HCT116 (cell line): ENCODE measurements at regions not wholly inside any gene's neighbourhood (a gene's known extent, or its start where the extent isn't known, plus 50 kb on each side); places are given as distances from the start of the nearest gene placed in this dataset.
A peak's percentile ranks its signal among the peaks of the same experiment; 100 is the strongest.

Experiments used
- ATAC-seq: fragments of 200-7000 bp; cut with Tn5 transposase; 2 replicates; pipeline ENCODE4 v1.9.1; 2020; ENCODE audit warnings: mild to moderate bottlenecking, moderate library complexity
- BruUV-seq: library from RNA; stranded (reverse); fragments of 400-500 nt; replicated peaks from 2 replicates; lab custom pipeline; 2021; lab: Mats Ljungman, UMichigan
- CTCF ChIA-PET: fragments of 300-600 bp; sonication (Branson Sonifier 250); formaldehyde crosslinking; loops from one replicate; lab custom pipeline; 2021; ENCODE audit warnings: antibody characterized with exemption; lab: Charles Lee
- POLR2A ChIA-PET: fragments of 300-600, 350-600 bp; sonication (Branson Sonifier 250); formaldehyde crosslinking; loops from one replicate; lab custom pipeline; 2021; ENCODE audit warnings: antibody characterized with exemption; lab: Charles Lee
- RAD21 ChIA-PET, 2 experiments: fragments of 300-600 bp; sonication (Branson Sonifier 250); formaldehyde crosslinking; loops; one replicate each; lab custom pipeline; 2023; ENCODE audit warnings: low total read pairs in 2 of 2; ENCODE audit not compliant: uncharacterized antibody in 2 of 2, unreplicated experiment in 2 of 2, low non-redundant PET in 1 of 2; lab: Charles Lee
- DNase-seq: peaks from one replicate; pipeline ENCODE4 v3.0.0-alpha.2; 2010; ENCODE audit warnings: low read depth, low spot score
- H2AFZ ChIP-seq: fragments of 200-600 bp; shearing (Covaris generic), sonication (generic); 2 replicates; pipeline ENCODE4 v1.6.1; 2017; ENCODE audit warnings: low read depth, mixed run types, mixed read lengths, antibody characterized with exemption, low read length; ENCODE audit not compliant: poor library complexity, severe bottlenecking
- H3K27ac ChIP-seq: 2 replicates; pipeline ENCODE4 v1.5.1; 2012; ENCODE audit warnings: low read depth, low read length
- H3K27me3 ChIP-seq: fragments of 200-600 bp; sonication (generic); 2 replicates; pipeline ENCODE4 v1.6.1; 2016; ENCODE audit warnings: mixed run types, low read length, mixed read lengths; ENCODE audit not compliant: insufficient read depth
- H3K36me3 ChIP-seq, 2 experiments: fragments of 200-500 bp in 1 of 2; fragments of 200-600 bp in 1 of 2; sonication (Bioruptor generic) in 1 of 2; sonication (generic) in 1 of 2; 2 replicates each; pipeline versions ENCODE4 v1.5.1 to v1.6.1; 2014 to 2016; ENCODE audit warnings: low read length in 2 of 2, inconsistent platforms in 1 of 2, mixed read lengths in 1 of 2, mixed run types in 1 of 2; ENCODE audit not compliant: insufficient read depth in 2 of 2, control insufficient read depth in 1 of 2
- H3K4me1 ChIP-seq, 2 experiments: fragments of 200-600 bp in 1 of 2; sonication (generic) in 1 of 2; 2 replicates each; pipeline versions ENCODE4 v1.5.1 to v1.6.1; 2012 to 2017; ENCODE audit warnings: low read length in 2 of 2, inconsistent platforms in 1 of 2, mild to moderate bottlenecking in 1 of 2, mixed read lengths in 1 of 2, mixed run types in 1 of 2, moderate library complexity in 1 of 2; ENCODE audit not compliant: insufficient read depth in 2 of 2, control insufficient read depth in 1 of 2
- H3K4me2 ChIP-seq: fragments of 200-600 bp; sonication (generic); 2 replicates; pipeline ENCODE4 v1.6.1; 2017; ENCODE audit warnings: mixed run types, low read length, mixed read lengths
- H3K4me3 ChIP-seq, 2 experiments: fragments of 200-600 bp in 1 of 2; sonication (generic) in 1 of 2; replicated peaks in 1 of 2; 2 replicates each; pipeline ENCODE4 v1.5.1; 2011 to 2016; ENCODE audit warnings: low read length in 2 of 2, control low read depth in 1 of 2, low read depth in 1 of 2, mild to moderate bottlenecking in 1 of 2, mixed read lengths in 1 of 2, mixed run types in 1 of 2
- H3K79me2 ChIP-seq: fragments of 200-600 bp; sonication (generic); 2 replicates; pipeline ENCODE4 v1.6.1; 2017; ENCODE audit warnings: mild to moderate bottlenecking, mixed run types, low read length, moderate library complexity, mixed read lengths; ENCODE audit not compliant: insufficient read depth
- H3K9ac ChIP-seq: fragments of 200-600 bp; sonication (generic); 2 replicates; pipeline ENCODE4 v1.6.1; 2016; ENCODE audit warnings: low read length, mixed read lengths
- H3K9me2 ChIP-seq: fragments of 200-600 bp; sonication (generic), shearing (Covaris generic); 2 replicates; pipeline ENCODE4 v1.6.1; 2017; ENCODE audit warnings: mixed run types, mild to moderate bottlenecking, moderate library complexity; ENCODE audit not compliant: insufficient read depth
- H3K9me3 ChIP-seq, 2 experiments: fragments of 200-500 bp in 1 of 2; fragments of 200-600 bp in 1 of 2; sonication (Bioruptor generic) in 1 of 2; sonication (generic) in 1 of 2; 2 replicates each; pipeline ENCODE4 v1.6.1; 2014 to 2017; ENCODE audit warnings: low read length in 2 of 2, mixed read lengths in 2 of 2, inconsistent platforms in 1 of 2, low read depth in 1 of 2, mild to moderate bottlenecking in 1 of 2, mixed run types in 1 of 2, moderate library complexity in 1 of 2; ENCODE audit not compliant: control insufficient read depth in 1 of 2, insufficient read depth in 1 of 2
- H4K20me1 ChIP-seq: fragments of 200-600 bp; sonication (generic), shearing (Covaris generic); 2 replicates; pipeline ENCODE4 v1.6.1; 2017; ENCODE audit warnings: mixed run types, mild to moderate bottlenecking, moderate library complexity; ENCODE audit not compliant: insufficient read depth
- ATF3 ChIP-seq: IDR thresholded peaks from 2 replicates; pipeline ENCODE4 v1.6.1; 2012
- CBX3 ChIP-seq: IDR thresholded peaks from 2 replicates; pipeline ENCODE4 v1.6.1; 2012; ENCODE audit warnings: low read depth
- CEBPB ChIP-seq: IDR thresholded peaks from 2 replicates; pipeline ENCODE4 v1.6.1; 2012; ENCODE audit warnings: low read depth
- EGR1 ChIP-seq: IDR thresholded peaks from 2 replicates; pipeline ENCODE4 v1.6.1; 2012; ENCODE audit warnings: low read depth
- ELF1 ChIP-seq: IDR thresholded peaks from 2 replicates; pipeline ENCODE4 v1.6.1; 2012; ENCODE audit warnings: low read depth, borderline replicate concordance
- EZH2phosphoT487 ChIP-seq: fragments of 200-600 bp; IDR thresholded peaks from 2 replicates; pipeline ENCODE4 v1.6.1; 2018; ENCODE audit warnings: antibody characterized with exemption, borderline replicate concordance
- FOSL1 ChIP-seq: IDR thresholded peaks from 2 replicates; pipeline ENCODE4 v1.6.1; 2012; ENCODE audit warnings: low read depth
- MAX ChIP-seq: IDR thresholded peaks from 2 replicates; pipeline ENCODE4 v1.6.1; 2012
- POLR2A ChIP-seq: IDR thresholded peaks from 2 replicates; pipeline ENCODE4 v1.7.0; 2011; ENCODE audit warnings: borderline replicate concordance; ENCODE audit not compliant: insufficient read depth, insufficient read length; ENCODE audit errors: extremely low read depth
- RAD21 ChIP-seq: IDR thresholded peaks from 2 replicates; pipeline ENCODE4 v1.6.1; 2012; ENCODE audit warnings: low read depth, mild to moderate bottlenecking
- REST ChIP-seq: IDR thresholded peaks from 2 replicates; pipeline ENCODE4 v1.6.1; 2012; ENCODE audit warnings: low read depth
- SIN3A ChIP-seq: IDR thresholded peaks from 2 replicates; pipeline ENCODE4 v1.6.1; 2012; ENCODE audit warnings: low read depth
- SP1 ChIP-seq: IDR thresholded peaks from 2 replicates; pipeline ENCODE4 v1.6.1; 2012; ENCODE audit warnings: low read depth
- SRF ChIP-seq: IDR thresholded peaks from 2 replicates; pipeline ENCODE4 v1.6.1; 2012; ENCODE audit warnings: low read depth
- TCF7L2 ChIP-seq: IDR thresholded peaks from 2 replicates; pipeline ENCODE4 v1.7.0; 2011; ENCODE audit warnings: borderline replicate concordance, inconsistent platforms; ENCODE audit not compliant: insufficient read depth, insufficient read length; ENCODE audit errors: extremely low read depth
- ZBTB33 ChIP-seq: IDR thresholded peaks from 2 replicates; pipeline ENCODE4 v1.6.1; 2011; ENCODE audit warnings: mild to moderate bottlenecking, low read length, moderate library complexity; ENCODE audit not compliant: insufficient replicate concordance; ENCODE audit errors: extremely low read depth
- ZNF274 ChIP-seq: fragments of 200-500 bp; sonication (Bioruptor generic); IDR thresholded peaks from 2 replicates; pipeline ENCODE4 v1.6.1; 2014; ENCODE audit warnings: mild to moderate bottlenecking, low read depth, low read length, inconsistent platforms
- intact Hi-C: fragments of 100-400 bp; cut with micrococcal nuclease; formaldehyde crosslinking; loops from 2 replicates; pipeline ENCODE4 v1.10.0; 2022

- RAD21 ChIA-PET = no interaction called here
- no peaks in the 10 kb centered on the region for H3K79me2 ChIP-seq
- H3K27me3 ChIP-seq = no peaks in the 10 kb centered on the region
- no peaks in the 10 kb centered on the region for H4K20me1 ChIP-seq
- intact Hi-C loops = no loop called here
- no peak overlapping the region for H3K27ac ChIP-seq
- H3K4me2 ChIP-seq = peak overlapping the region; percentile 32
- DNase-seq (no peak), ATAC-seq (no peak)
- H3K4me1 ChIP-seq = peaks cover 0 to 14% of the 10 kb centered on the region in 2 experiments; a peak in 3 of 4 replicates
- CTCF ChIA-PET = no interaction called here
- TF ChIP-seq ATF3 (no peak), POLR2A (no peak), EGR1 (no peak), CBX3 (no peak), FOSL1 (no peak; the same call in 1 of the 2 replicates), MAX (no peak), SP1 (no peak), ZNF274 (no peak), TCF7L2 (no peak), SRF (no peak), ZBTB33 (no peak), REST (no peak), RAD21 (no peak), ELF1 (no peak), SIN3A (no peak), CEBPB (no peak), EZH2phosphoT487 (no peak)
- H3K9me3 ChIP-seq = no peaks in the 10 kb centered on the region
- no peak overlapping the region for H3K4me3 ChIP-seq
- no peaks in the 10 kb centered on the region for H3K9me2 ChIP-seq
- BruUV-seq = no TSS peak
- H2AFZ ChIP-seq = peak overlapping the region; percentile 17
- POLR2A ChIA-PET = no interaction called here
- no peaks in the 10 kb centered on the region for H3K36me3 ChIP-seq
- H3K9ac ChIP-seq = no peak overlapping the region
Observed at GRCh38 chr12:116332705-116333380, 55.4 kb upstream of the MED13L start.
